ENCODE measurements at regions not wholly inside any gene's neighbourhood (a gene's known extent, or its start where the extent isn't known, plus 50 kb on each side); places are given as distances from the start of the nearest gene placed in this dataset.

- no peak for TF ChIP-seq CTCF (conservative IDR thresholded peaks at IDR 0.05; ENCODE audit: low read depth, low read length)
- TF ChIP-seq EZH2 (IDR thresholded peaks at IDR 0.05; ENCODE audit: low read length, unreplicated experiment): no peak
These were observed 125.5 kb downstream of the PALM2AKAP2 start for GRCh38 chr9:109905472-109905871.

All from PC-3 (cell line).